BE2C (cell line): ENCODE measurements at regions not wholly inside any gene's neighbourhood (a gene's known extent, or its start where the extent isn't known, plus 50 kb on each side); places are given as distances from the start of the nearest gene placed in this dataset.

Source experiments
- DNase-seq: peaks from one replicate; pipeline ENCODE4 v3.0.0-alpha.2; 2020
- H3K27me3 ChIP-seq: fragments of 250-450 bp; sonication (Bioruptor Pico); 2 replicates; pipeline ENCODE4 v1.5.1; 2020; ENCODE audit warnings: mild to moderate bottlenecking
- H3K36me3 ChIP-seq: fragments of 250-450 bp; sonication (Bioruptor Pico); 2 replicates; pipeline ENCODE4 v1.5.1; 2020; ENCODE audit warnings: mild to moderate bottlenecking
- H3K4me1 ChIP-seq: fragments of 250-450 bp; sonication (Bioruptor Pico); 2 replicates; pipeline ENCODE4 v1.5.1; 2020
- H3K4me3 ChIP-seq: 2 replicates; pipeline ENCODE4 v1.5.1; 2011; ENCODE audit warnings: low read depth, low read length
- H3K9me3 ChIP-seq: fragments of 250-450 bp; sonication (Bioruptor Pico); 2 replicates; pipeline ENCODE4 v1.5.1; 2020
- CTCF ChIP-seq: IDR thresholded peaks from 2 replicates; pipeline ENCODE4 v1.5.1; 2012; ENCODE audit warnings: mild to moderate bottlenecking, low read depth, low read length

GRCh38 chr3:106371221-106371970 lies 502.6 kb upstream of the CBLB start:
- no peak for TF ChIP-seq CTCF
- Histone ChIP-seq H3K36me3 (no peaks in the 10 kb centered on the region), H3K4me3 (no peak overlapping the region), H3K4me1 (peaks cover 14% of the 10 kb centered on the region), H3K9me3 (no peaks in the 10 kb centered on the region), H3K27me3 (no peaks in the 10 kb centered on the region)
- no peak for DNase-seq

GRCh38 chr3:106371971-106372805 lies 503.4 kb upstream of the CBLB start:
- peaks cover 14% of the 10 kb centered on the region for H3K4me1 ChIP-seq
- H3K27me3 ChIP-seq: no peaks in the 10 kb centered on the region
- H3K36me3 ChIP-seq: no peaks in the 10 kb centered on the region
- DNase-seq: no peak
- TF ChIP-seq CTCF: no peak
- no peak overlapping the region for H3K4me3 ChIP-seq
- no peaks in the 10 kb centered on the region for H3K9me3 ChIP-seq

- no peak overlapping the region for H3K4me3 ChIP-seq
- no peak for TF ChIP-seq CTCF
Observed at GRCh38 chr3:106372806-106373190, 504.0 kb upstream of the CBLB start.

GRCh38 chr3:106376016-106376570 lies 507.3 kb upstream of the CBLB start:
- Histone ChIP-seq H3K4me3 (no peak overlapping the region), H3K36me3 (no peaks in the 10 kb centered on the region), H3K9me3 (no peaks in the 10 kb centered on the region), H3K4me1 (peaks cover 16% of the 10 kb centered on the region), H3K27me3 (no peaks in the 10 kb centered on the region)
- DNase-seq: no peak
- no peak for TF ChIP-seq CTCF

More at GRCh38 chr3:106372806-106373190, 504.0 kb upstream of the CBLB start:
- peaks cover 14% of the 10 kb centered on the region for H3K4me1 ChIP-seq
- DNase-seq: no peak
- no peaks in the 10 kb centered on the region for H3K27me3 ChIP-seq
- no peaks in the 10 kb centered on the region for H3K36me3 ChIP-seq
- H3K9me3 ChIP-seq: no peaks in the 10 kb centered on the region

- no peak for DNase-seq
- no peak for TF ChIP-seq CTCF
- no peaks in the 10 kb centered on the region for H3K9me3 ChIP-seq
Observed at GRCh38 chr3:106379251-106379750, 510.5 kb upstream of the CBLB start.

More at GRCh38 chr3:106379251-106379750, 510.5 kb upstream of the CBLB start:
- Histone ChIP-seq H3K4me3 (no peak overlapping the region), H3K36me3 (no peaks in the 10 kb centered on the region), H3K4me1 (peaks cover 14% of the 10 kb centered on the region), H3K27me3 (no peaks in the 10 kb centered on the region)
